Trophoblast cell (in vitro differentiated cells and primary cell): ENCODE measurements at regions not wholly inside any gene's neighbourhood (a gene's known extent, or its start where the extent isn't known, plus 50 kb on each side); places are given as distances from the start of the nearest gene placed in this dataset.

Experiments used
- DNase-seq, 2 donors: peaks; one replicate each; pipeline ENCODE4 v3.0.0-alpha.2; 2016
- H2AFZ ChIP-seq: 2 replicates; pipeline ENCODE4 v1.6.1; 2013; ENCODE audit warnings: low read length, moderate library complexity, mild to moderate bottlenecking; ENCODE audit not compliant: insufficient read depth, poor library complexity
- H2AK5ac ChIP-seq: 2 replicates; pipeline ENCODE4 v1.6.1; 2013; ENCODE audit warnings: mild to moderate bottlenecking, low read length
- H2BK120ac ChIP-seq: 2 replicates; pipeline ENCODE4 v1.6.1; 2013; ENCODE audit warnings: low read length, mild to moderate bottlenecking, moderate library complexity; ENCODE audit not compliant: insufficient read depth, poor library complexity
- H2BK12ac ChIP-seq: 2 replicates; pipeline ENCODE4 v1.6.1; 2013; ENCODE audit warnings: mild to moderate bottlenecking, low read length, moderate library complexity
- H2BK5ac ChIP-seq: 2 replicates; pipeline ENCODE4 v1.6.1; 2013; ENCODE audit warnings: low read length, low read depth, moderate library complexity, mild to moderate bottlenecking; ENCODE audit not compliant: poor library complexity
- H3K14ac ChIP-seq: 2 replicates; pipeline ENCODE4 v1.6.1; 2013; ENCODE audit warnings: mild to moderate bottlenecking, low read length
- H3K18ac ChIP-seq: 2 replicates; pipeline ENCODE4 v1.6.1; 2013; ENCODE audit warnings: mild to moderate bottlenecking, low read length
- H3K23ac ChIP-seq: 2 replicates; pipeline ENCODE4 v1.6.1; 2013; ENCODE audit warnings: low read length
- H3K27ac ChIP-seq: 2 replicates; pipeline ENCODE4 v1.5.1; 2013; ENCODE audit warnings: low read depth, mild to moderate bottlenecking, inconsistent platforms, low read length, moderate library complexity
- H3K27me3 ChIP-seq: 2 replicates; pipeline ENCODE4 v1.6.1; 2013; ENCODE audit warnings: inconsistent platforms, mild to moderate bottlenecking, low read length, moderate library complexity; ENCODE audit not compliant: insufficient read depth
- H3K36me3 ChIP-seq, 2 experiments: 1 replicate in 1 of 2; 2 replicates in 1 of 2; pipeline ENCODE4 v1.6.1; 2013; ENCODE audit warnings: low read length in 2 of 2, mild to moderate bottlenecking in 2 of 2, moderate library complexity in 1 of 2; ENCODE audit not compliant: insufficient read depth in 2 of 2, control insufficient read depth in 1 of 2
- H3K4ac ChIP-seq: 2 replicates; pipeline ENCODE4 v1.6.1; 2013; ENCODE audit warnings: low read depth, mild to moderate bottlenecking, low read length, moderate library complexity
- H3K4me1 ChIP-seq, 2 experiments: 1 replicate in 1 of 2; 2 replicates in 1 of 2; pipeline ENCODE4 v1.6.1; 2013; ENCODE audit warnings: low read length in 2 of 2, mild to moderate bottlenecking in 2 of 2, moderate library complexity in 1 of 2; ENCODE audit not compliant: insufficient read depth in 2 of 2, control insufficient read depth in 1 of 2
- H3K4me2 ChIP-seq: 2 replicates; pipeline ENCODE4 v1.6.1; 2013; ENCODE audit warnings: inconsistent platforms, mild to moderate bottlenecking, low read length, moderate library complexity
- H3K4me3 ChIP-seq: 2 replicates; pipeline ENCODE4 v1.5.1; 2013; ENCODE audit warnings: mild to moderate bottlenecking, low read depth, low read length, inconsistent platforms
- H3K79me1 ChIP-seq: one replicate; pipeline ENCODE4 v1.6.1; 2013; ENCODE audit warnings: low read length
- H3K79me2 ChIP-seq: 2 replicates; pipeline ENCODE4 v1.6.1; 2013; ENCODE audit warnings: low read length, mild to moderate bottlenecking; ENCODE audit not compliant: control insufficient read depth, insufficient read depth, poor library complexity
- H3K9ac ChIP-seq: 2 replicates; pipeline ENCODE4 v1.6.1; 2013; ENCODE audit warnings: mild to moderate bottlenecking, low read length
- H3K9me3 ChIP-seq: 2 replicates; pipeline ENCODE4 v1.6.1; 2013; ENCODE audit warnings: low read depth, mild to moderate bottlenecking, control low read depth, inconsistent platforms, low read length; ENCODE audit not compliant: insufficient read depth
- H4K12ac ChIP-seq: 2 replicates; pipeline ENCODE4 v1.6.1; 2013; ENCODE audit warnings: low read depth, mild to moderate bottlenecking, low read length, moderate library complexity
- H4K8ac ChIP-seq: 2 replicates; pipeline ENCODE4 v1.6.1; 2013; ENCODE audit warnings: low read depth, mild to moderate bottlenecking, low read length, moderate library complexity
- H4K91ac ChIP-seq: one replicate; pipeline ENCODE4 v1.6.1; 2013; ENCODE audit warnings: low read depth, mild to moderate bottlenecking, low read length, moderate library complexity
- WGBS: extraction: QIAGEN DNeasy Blood & Tissue Kit; methylation state at CpG from one replicate; pipeline ENCODE4 v1.1.7; 2013; ENCODE audit warnings: missing lambda C conversion rate; ENCODE audit not compliant: insufficient read length, insufficient coverage; ENCODE audit errors: extremely low coverage; 5-methylcytosine and 5-hydroxymethylcytosine counted together

DNA sequence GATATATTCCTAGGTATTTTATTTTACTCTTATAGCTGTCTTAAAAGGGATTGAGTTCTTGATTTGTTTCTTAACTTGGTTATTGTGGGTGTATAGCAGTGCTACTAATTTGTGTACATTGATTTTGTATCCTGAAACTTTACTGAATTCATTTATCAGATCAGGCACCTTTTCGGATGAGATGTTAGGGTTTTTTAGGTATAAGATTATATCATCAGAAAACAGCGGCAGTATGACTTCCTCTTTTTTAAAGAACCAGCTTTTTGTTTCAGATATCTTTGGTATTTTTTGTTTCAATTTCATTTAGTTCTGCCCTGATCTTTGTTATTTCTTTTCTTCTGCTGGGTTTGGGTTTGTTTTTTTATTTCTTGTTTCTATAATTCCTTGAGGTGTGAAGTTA, 382.4 kb upstream of the ADGRB3 start:
- no peak overlapping the region for H2BK5ac ChIP-seq
- H3K23ac ChIP-seq, result no peak overlapping the region
- H2BK12ac ChIP-seq, result no peak overlapping the region
- H3K4me2 ChIP-seq, result no peak overlapping the region
- no peak for DNase-seq
- H2BK120ac ChIP-seq, result no peak overlapping the region
- H3K4me3 ChIP-seq, result no peak overlapping the region
- no peak overlapping the region for H3K14ac ChIP-seq
- H3K9ac ChIP-seq, result no peak overlapping the region
- H2AFZ ChIP-seq, result no peak overlapping the region
- H3K27me3 ChIP-seq, result no peaks in the 10 kb centered on the region
- no peaks in the 10 kb centered on the region for H3K79me1 ChIP-seq
- no peaks in the 10 kb centered on the region for H3K79me2 ChIP-seq
- no peaks in the 10 kb centered on the region for H3K4me1 ChIP-seq
- H3K9me3 ChIP-seq, result peaks cover 4% of the 10 kb centered on the region
- WGBS, result no CpG with 5 or more reads among the region's 2 CpGs
- no peak overlapping the region for H3K4ac ChIP-seq
- no peak overlapping the region for H4K12ac ChIP-seq
- no peak overlapping the region for H2AK5ac ChIP-seq
- H3K36me3 ChIP-seq, result no peaks in the 10 kb centered on the region
- no peak overlapping the region for H4K8ac ChIP-seq
- H4K91ac ChIP-seq, result no peak overlapping the region
- H3K18ac ChIP-seq, result no peak overlapping the region
- no peak overlapping the region for H3K27ac ChIP-seq

DNA sequence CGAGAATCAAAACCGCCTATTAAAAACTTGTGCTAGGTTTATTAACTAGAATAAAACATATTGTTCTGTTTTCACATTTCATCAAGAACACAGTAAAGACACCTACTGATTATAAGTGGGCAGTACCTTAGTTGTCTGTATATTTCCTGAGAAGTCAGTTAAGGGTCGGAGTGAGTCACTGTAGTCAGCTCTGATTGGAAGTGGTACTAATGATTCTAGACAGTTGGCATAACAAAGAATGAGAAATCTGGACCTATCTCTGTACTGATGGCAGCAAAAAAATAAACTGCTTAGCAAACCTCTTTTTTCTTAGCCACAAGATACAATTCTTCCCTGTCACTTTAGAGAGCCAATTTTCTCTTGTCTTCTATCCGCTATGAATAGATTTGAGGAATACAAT, 387.3 kb upstream of the ADGRB3 start:
- H3K27me3 ChIP-seq, result no peaks in the 10 kb centered on the region
- no peak overlapping the region for H2AFZ ChIP-seq
- no peak overlapping the region for H2BK5ac ChIP-seq
- no peak overlapping the region for H3K14ac ChIP-seq
- no peak overlapping the region for H3K9ac ChIP-seq
- H2AK5ac ChIP-seq, result no peak overlapping the region
- H4K91ac ChIP-seq, result no peak overlapping the region
- no peak overlapping the region for H3K4me2 ChIP-seq
- no peak overlapping the region for H3K23ac ChIP-seq
- H2BK120ac ChIP-seq, result no peak overlapping the region
- H3K18ac ChIP-seq, result no peak overlapping the region
- no peak overlapping the region for H3K4ac ChIP-seq
- no peak overlapping the region for H3K4me3 ChIP-seq
- no peaks in the 10 kb centered on the region for H3K79me1 ChIP-seq
- no peak overlapping the region for H2BK12ac ChIP-seq
- no peaks in the 10 kb centered on the region for H3K9me3 ChIP-seq
- H4K12ac ChIP-seq, result no peak overlapping the region
- WGBS, result no CpG with 5 or more reads among the region's 4 CpGs
- H3K27ac ChIP-seq, result no peak overlapping the region
- no peak overlapping the region for H4K8ac ChIP-seq
- no peaks in the 10 kb centered on the region for H3K79me2 ChIP-seq
- H3K36me3 ChIP-seq, result no peaks in the 10 kb centered on the region
- no peak for DNase-seq
- no peaks in the 10 kb centered on the region for H3K4me1 ChIP-seq

GRCh38 chr6:68240726-68241125, 394.4 kb upstream of the ADGRB3 start:
- no peaks in the 10 kb centered on the region for H3K36me3 ChIP-seq
- H3K4me3 ChIP-seq, result no peak overlapping the region
- H3K79me2 ChIP-seq, result no peaks in the 10 kb centered on the region
- H3K4me1 ChIP-seq, result no peaks in the 10 kb centered on the region
- DNase-seq, result no peak
- no peaks in the 10 kb centered on the region for H3K79me1 ChIP-seq
- H3K14ac ChIP-seq, result no peak overlapping the region
- H2AK5ac ChIP-seq, result no peak overlapping the region
- no peak overlapping the region for H2BK5ac ChIP-seq
- no peak overlapping the region for H4K8ac ChIP-seq
- no peak overlapping the region for H4K91ac ChIP-seq
- H2BK12ac ChIP-seq, result no peak overlapping the region
- no peak overlapping the region for H3K9ac ChIP-seq
- H3K4me2 ChIP-seq, result no peak overlapping the region
- H3K23ac ChIP-seq, result no peak overlapping the region
- no peak overlapping the region for H3K27ac ChIP-seq
- H2BK120ac ChIP-seq, result no peak overlapping the region
- no peak overlapping the region for H4K12ac ChIP-seq
- H3K27me3 ChIP-seq, result no peaks in the 10 kb centered on the region
- no peak overlapping the region for H3K4ac ChIP-seq
- no peak overlapping the region for H3K18ac ChIP-seq
- no peak overlapping the region for H2AFZ ChIP-seq
- H3K9me3 ChIP-seq, result no peaks in the 10 kb centered on the region

GRCh38 chr6:68239034-68239433, 396.0 kb upstream of the ADGRB3 start:
- no peak overlapping the region for H3K27ac ChIP-seq

More at GRCh38 chr6:68239034-68239433, 396.0 kb upstream of the ADGRB3 start:
- no peaks in the 10 kb centered on the region for H3K36me3 ChIP-seq
- no peak overlapping the region for H2BK12ac ChIP-seq
- H3K79me1 ChIP-seq, result no peaks in the 10 kb centered on the region
- no peak overlapping the region for H3K18ac ChIP-seq
- WGBS, result no CpG with 5 or more reads among the region's 2 CpGs
- no peak overlapping the region for H2BK120ac ChIP-seq
- H3K79me2 ChIP-seq, result no peaks in the 10 kb centered on the region
- no peak overlapping the region for H2AFZ ChIP-seq
- H2BK5ac ChIP-seq, result no peak overlapping the region
- H3K4me1 ChIP-seq, result no peaks in the 10 kb centered on the region
- no peak overlapping the region for H4K12ac ChIP-seq
- no peak overlapping the region for H2AK5ac ChIP-seq
- H3K14ac ChIP-seq, result no peak overlapping the region
- no peak overlapping the region for H3K9ac ChIP-seq
- H3K27me3 ChIP-seq, result no peaks in the 10 kb centered on the region
- H3K4me3 ChIP-seq, result no peak overlapping the region
- no peak overlapping the region for H3K4me2 ChIP-seq
- no peak overlapping the region for H4K8ac ChIP-seq
- no peaks in the 10 kb centered on the region for H3K9me3 ChIP-seq
- H3K4ac ChIP-seq, result no peak overlapping the region
- no peak overlapping the region for H3K23ac ChIP-seq
- H4K91ac ChIP-seq, result no peak overlapping the region
- DNase-seq, result no peak
